B cell (primary cell): ENCODE measurements at regions not wholly inside any gene's neighbourhood (a gene's known extent, or its start where the extent isn't known, plus 50 kb on each side); places are given as distances from the start of the nearest gene placed in this dataset.

Experiments used
- ATAC-seq: fragments of 200-7000 bp; cut with Tn5 transposase; one replicate; pipeline ENCODE4 v1.10.0; 2021; ENCODE audit warnings: low read depth, mild to moderate bottlenecking, moderate number of reproducible peaks, moderate library complexity
- CTCF ChIA-PET: fragments of 350-600 bp; sonication (Branson Sonifier 250); formaldehyde crosslinking; loops from one replicate; lab custom pipeline; 2021; ENCODE audit warnings: antibody characterized with exemption, inconsistent platforms; lab: Charles Lee
- POLR2A ChIA-PET: fragments of 350-600 bp; sonication (Branson Sonifier 250); formaldehyde crosslinking; loops from one replicate; lab custom pipeline; 2021; ENCODE audit warnings: antibody characterized with exemption; lab: Charles Lee
- DNase-seq: peaks from one replicate; pipeline ENCODE4 v3.0.0; 2013
- H2AFZ ChIP-seq: 2 replicates; pipeline ENCODE4 v1.6.1; 2012; ENCODE audit warnings: mild to moderate bottlenecking, low read depth, low read length; ENCODE audit not compliant: insufficient read depth, poor library complexity, severe bottlenecking
- H3K27ac ChIP-seq, 2 donors: 1 replicate in 1 of 2; 2 replicates in 1 of 2; pipeline ENCODE4 v1.5.1; 2012 to 2013; ENCODE audit warnings: low read length in 2 of 2, mild to moderate bottlenecking in 2 of 2, moderate library complexity in 1 of 2
- H3K27me3 ChIP-seq, 4 experiments: fragments of 200-600 bp in 1 of 4; sonication (generic) in 1 of 4; replicated peaks in 1 of 4; 1 replicate in 2 of 4; 2 replicates in 2 of 4; pipeline versions ENCODE4 v1.6.1 to v1.7.0; 2013 to 2016; ENCODE audit warnings: low read length in 3 of 4, mild to moderate bottlenecking in 2 of 4, mixed read lengths in 1 of 4, moderate library complexity in 1 of 4; ENCODE audit not compliant: insufficient read depth in 4 of 4, control insufficient read depth in 3 of 4; ENCODE audit errors: control extremely low read depth in 1 of 4
- H3K36me3 ChIP-seq, 2 experiments: replicated peaks in 1 of 2; 1 replicate in 1 of 2; 2 replicates in 1 of 2; pipeline versions ENCODE4 v1.6.1 to v1.7.1; 2013; ENCODE audit warnings: low read length in 1 of 2; ENCODE audit not compliant: insufficient read depth in 2 of 2, control insufficient read depth in 1 of 2; ENCODE audit errors: control extremely low read depth in 1 of 2, extremely low read depth in 1 of 2
- H3K4me1 ChIP-seq, 2 donors: fragments of 200-600 bp in 1 of 2; sonication (generic) in 1 of 2; 1 replicate in 1 of 2; 2 replicates in 1 of 2; pipeline versions ENCODE4 v1.5.1 to v1.6.1; 2013 to 2017; ENCODE audit warnings: low read length in 2 of 2; ENCODE audit not compliant: control insufficient read depth in 2 of 2, insufficient read depth in 2 of 2
- H3K4me2 ChIP-seq: replicated peaks from 2 replicates; pipeline ENCODE3; 2012; ENCODE audit warnings: mild to moderate bottlenecking, low read depth, low read length; ENCODE audit not compliant: poor library complexity, severe bottlenecking
- H3K4me3 ChIP-seq, 5 experiments: fragments of 200-600 bp in 1 of 5; sonication (generic) in 1 of 5; 1 replicate in 3 of 5; 2 replicates in 2 of 5; pipeline versions ENCODE4 v1.5.1 to v1.7.0; 2011 to 2016; ENCODE audit warnings: low read length in 4 of 5, mild to moderate bottlenecking in 4 of 5, low read depth in 2 of 5, control low read depth in 1 of 5, moderate library complexity in 1 of 5; ENCODE audit not compliant: insufficient read depth in 1 of 5; ENCODE audit errors: control extremely low read depth in 1 of 5, extremely low read depth in 1 of 5
- H3K79me2 ChIP-seq: fragments of 200-600 bp; sonication (generic); one replicate; pipeline ENCODE4 v1.6.0; 2016; ENCODE audit warnings: low read length; ENCODE audit not compliant: control insufficient read depth, insufficient read depth
- H3K9ac ChIP-seq: fragments of 200-600 bp; sonication (generic); 2 replicates; pipeline ENCODE4 v1.6.1; 2017; ENCODE audit warnings: mild to moderate bottlenecking, low read length, moderate library complexity
- H3K9me3 ChIP-seq, 3 donors: one replicate each; pipeline versions ENCODE4 v1.6.1 to v1.7.1; 2013; ENCODE audit warnings: low read length in 2 of 3; ENCODE audit not compliant: control insufficient read depth in 2 of 3, insufficient read depth in 1 of 3; ENCODE audit errors: control extremely low read depth in 1 of 3
- H4K20me1 ChIP-seq: 2 replicates; pipeline ENCODE4 v1.6.0; 2012; ENCODE audit warnings: mild to moderate bottlenecking, low read length; ENCODE audit not compliant: insufficient read depth, control insufficient read depth, poor library complexity, severe bottlenecking
- H3K27ac Mint-ChIP-seq: one replicate; pipeline ENCODE4 v1.8.0; 2021; ENCODE audit warnings: mixed read lengths
- H3K27me3 Mint-ChIP-seq: one replicate; pipeline ENCODE4 v1.8.0; 2021; ENCODE audit warnings: mixed read lengths
- H3K4me1 Mint-ChIP-seq: one replicate; pipeline ENCODE4 v1.8.0; 2021; ENCODE audit warnings: mixed read lengths
- H3K4me3 Mint-ChIP-seq: one replicate; pipeline ENCODE4 v1.8.0; 2021; ENCODE audit warnings: mixed read lengths
- H3K9me3 Mint-ChIP-seq: one replicate; pipeline ENCODE4 v1.8.0; 2022; ENCODE audit warnings: mixed read lengths; ENCODE audit not compliant: insufficient read depth
- EZH2 ChIP-seq: IDR thresholded peaks from 2 replicates; pipeline ENCODE4 v1.6.1; 2012; ENCODE audit warnings: borderline replicate concordance, low read depth, mild to moderate bottlenecking, moderate library complexity, low read length; ENCODE audit not compliant: insufficient read depth, poor library complexity, severe bottlenecking
- WGBS: methylation state at CpG from one replicate; pipeline ENCODE4 v1.1.5; 2013; ENCODE audit warnings: missing lambda C conversion rate; ENCODE audit not compliant: insufficient coverage; 5-methylcytosine and 5-hydroxymethylcytosine counted together
- intact Hi-C: fragments of 100-400 bp; cut with micrococcal nuclease; formaldehyde crosslinking; loops from one replicate; pipeline ENCODE4 v1.10.0; 2022
- TF ChIP-seq, protein P1 (sequence below): fragments of 200-600 bp; IDR thresholded peaks from one replicate; pipeline ENCODE4 v1.8.0; 2022; ENCODE audit warnings: antibody characterized with exemption, mild to moderate bottlenecking

DNA sequence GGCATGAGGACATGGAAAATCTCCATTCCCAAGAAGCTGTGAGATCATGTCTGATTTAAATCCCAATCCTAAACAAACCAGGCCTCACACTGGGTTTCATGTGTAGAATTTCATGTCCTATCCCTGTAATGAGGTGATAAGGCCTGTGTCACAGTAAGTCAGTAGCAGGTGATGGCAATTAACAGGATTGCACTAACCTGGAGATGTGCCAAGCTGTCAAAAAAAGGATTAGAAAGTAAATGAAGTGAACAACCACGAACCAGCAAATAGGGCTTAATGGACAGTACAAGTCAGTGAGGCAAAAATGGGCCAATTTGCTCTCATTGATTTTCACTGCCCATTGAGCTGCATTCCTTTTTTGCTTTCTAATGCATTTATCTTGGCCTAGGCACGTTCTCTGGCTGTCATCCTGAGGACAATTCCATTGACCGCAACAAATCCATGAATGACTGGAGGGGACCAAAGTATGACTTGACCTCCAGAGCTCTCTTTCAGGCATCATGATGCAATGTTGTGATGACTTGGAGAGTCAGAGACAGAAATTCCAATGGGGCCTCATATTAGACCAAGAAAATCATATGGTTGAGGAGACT, 673.6 kb upstream of the ADGRL2 start:
- Histone ChIP-seq H3K9me3 (no peaks in the 10 kb centered on the region), H3K27ac (no peak overlapping the region), H2AFZ (no peak overlapping the region), H3K36me3 (no peaks in the 10 kb centered on the region), H3K4me2 (no peak overlapping the region), H3K4me3 (no peak overlapping the region), H3K4me1 (no peaks in the 10 kb centered on the region), H4K20me1 (no peaks in the 10 kb centered on the region), H3K9ac (no peak overlapping the region), H3K79me2 (no peaks in the 10 kb centered on the region), H3K27me3 (no peaks in the 10 kb centered on the region)
- 63% methylated on average over 3 of the region's 3 CpGs for WGBS
- ChIA-PET CTCF (no interaction called here), POLR2A (no interaction called here)
- Mint-ChIP-seq H3K27me3 (no peaks in the 10 kb centered on the region), H3K9me3 (peaks cover 2% of the 10 kb centered on the region), H3K4me1 (no peaks in the 10 kb centered on the region), H3K27ac (no peak overlapping the region), H3K4me3 (no peak overlapping the region)
- no peak for ATAC-seq
- intact Hi-C loops: no loop called here
- DNase-seq: no peak
- no peak for TF ChIP-seq EZH2
- TF ChIP-seq, protein P1, sequence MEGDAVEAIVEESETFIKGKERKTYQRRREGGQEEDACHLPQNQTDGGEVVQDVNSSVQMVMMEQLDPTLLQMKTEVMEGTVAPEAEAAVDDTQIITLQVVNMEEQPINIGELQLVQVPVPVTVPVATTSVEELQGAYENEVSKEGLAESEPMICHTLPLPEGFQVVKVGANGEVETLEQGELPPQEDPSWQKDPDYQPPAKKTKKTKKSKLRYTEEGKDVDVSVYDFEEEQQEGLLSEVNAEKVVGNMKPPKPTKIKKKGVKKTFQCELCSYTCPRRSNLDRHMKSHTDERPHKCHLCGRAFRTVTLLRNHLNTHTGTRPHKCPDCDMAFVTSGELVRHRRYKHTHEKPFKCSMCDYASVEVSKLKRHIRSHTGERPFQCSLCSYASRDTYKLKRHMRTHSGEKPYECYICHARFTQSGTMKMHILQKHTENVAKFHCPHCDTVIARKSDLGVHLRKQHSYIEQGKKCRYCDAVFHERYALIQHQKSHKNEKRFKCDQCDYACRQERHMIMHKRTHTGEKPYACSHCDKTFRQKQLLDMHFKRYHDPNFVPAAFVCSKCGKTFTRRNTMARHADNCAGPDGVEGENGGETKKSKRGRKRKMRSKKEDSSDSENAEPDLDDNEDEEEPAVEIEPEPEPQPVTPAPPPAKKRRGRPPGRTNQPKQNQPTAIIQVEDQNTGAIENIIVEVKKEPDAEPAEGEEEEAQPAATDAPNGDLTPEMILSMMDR: no peak

DNA sequence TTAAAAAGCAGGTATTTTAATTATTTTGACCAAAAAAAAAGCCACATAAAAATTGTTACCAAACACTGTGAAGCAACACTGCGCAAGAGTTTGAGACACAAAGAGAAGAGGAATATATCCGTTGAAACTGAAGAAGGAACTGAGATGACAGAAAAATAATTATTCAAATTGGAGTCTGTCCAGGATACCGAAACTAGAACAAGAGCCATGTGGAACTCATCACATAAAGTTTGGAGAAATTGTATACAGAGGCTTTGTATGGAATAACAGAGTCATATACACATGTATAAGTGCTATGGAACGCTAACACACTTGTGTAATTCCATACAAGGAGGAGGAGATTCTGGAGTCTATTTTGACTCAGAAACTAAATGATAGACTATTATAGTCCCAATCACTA, 675.1 kb upstream of the ADGRL2 start:
- no peak for TF ChIP-seq EZH2
- TF ChIP-seq, protein P1: no peak
- H3K27me3 ChIP-seq: no peaks in the 10 kb centered on the region
- no peak overlapping the region for H3K27ac ChIP-seq
- H3K36me3 ChIP-seq: no peaks in the 10 kb centered on the region
- Mint-ChIP-seq H3K27me3 (no peaks in the 10 kb centered on the region), H3K4me1 (no peaks in the 10 kb centered on the region), H3K9me3 (peaks cover 2% of the 10 kb centered on the region), H3K27ac (no peak overlapping the region), H3K4me3 (no peak overlapping the region)
- no peak overlapping the region for H3K9ac ChIP-seq
- ChIA-PET POLR2A (no interaction called here), CTCF (no interaction called here)
- no peak overlapping the region for H3K4me2 ChIP-seq
- no peaks in the 10 kb centered on the region for H3K4me1 ChIP-seq
- H2AFZ ChIP-seq: no peak overlapping the region
- 83% methylated on average over 1 of the region's 4 CpGs for WGBS
- no peak for DNase-seq
- no peak for ATAC-seq
- H3K9me3 ChIP-seq: no peaks in the 10 kb centered on the region
- no peak overlapping the region for H3K4me3 ChIP-seq
- intact Hi-C loops: no loop called here
- no peaks in the 10 kb centered on the region for H3K79me2 ChIP-seq
- no peaks in the 10 kb centered on the region for H4K20me1 ChIP-seq
